Endothelial cell of umbilical vein (primary cell): ENCODE measurements at regions not wholly inside any gene's neighbourhood (a gene's known extent, or its start where the extent isn't known, plus 50 kb on each side); places are given as distances from the start of the nearest gene placed in this dataset.

ENCODE experiments used
- BruUV-seq: library from RNA; stranded (reverse); fragments of 400-500 nt; replicated peaks from 2 replicates; lab custom pipeline; 2021; lab: Mats Ljungman, UMichigan
- CTCF ChIA-PET: fragments of 300-600, 350-600 bp; sonication (Branson Sonifier 250); formaldehyde crosslinking; loops from one replicate; lab custom pipeline; 2021; ENCODE audit warnings: antibody characterized with exemption, inconsistent platforms; lab: Charles Lee
- POLR2A ChIA-PET: fragments of 300-600, 350-600 bp; sonication (Branson Sonifier 250); formaldehyde crosslinking; loops from one replicate; lab custom pipeline; 2021; ENCODE audit warnings: antibody characterized with exemption, inconsistent platforms; lab: Charles Lee
- DNase-seq: peaks from one replicate; pipeline ENCODE4 v3.0.0-alpha.2; 2011; ENCODE audit warnings: low read depth, low spot score
- FAIRE-seq: peaks from 2 replicates; lab custom pipeline; 2011; peaks lifted over from hg19 to GRCh38; lab: Jason Lieb, UNC
- H2AFZ ChIP-seq: 2 replicates; pipeline ENCODE4 v1.6.0; 2012; ENCODE audit warnings: low read depth, low read length, control low read depth, inconsistent platforms
- H3K27ac ChIP-seq: 2 replicates; pipeline ENCODE4 v1.5.1; 2011; ENCODE audit warnings: low read depth, mild to moderate bottlenecking, control low read depth, low read length, moderate library complexity; ENCODE audit not compliant: insufficient read depth
- H3K27me3 ChIP-seq, 2 experiments: 2 replicates each; pipeline versions ENCODE4 v1.6.0 to v1.6.1; 2011; ENCODE audit warnings: low read length in 2 of 2, mixed read lengths in 1 of 2; ENCODE audit not compliant: control insufficient read depth in 2 of 2, insufficient read depth in 2 of 2
- H3K36me3 ChIP-seq, 2 experiments: 2 replicates in 1 of 2; 3 replicates in 1 of 2; pipeline ENCODE4 v1.5.1; 2011; ENCODE audit warnings: low read length in 2 of 2, mild to moderate bottlenecking in 1 of 2, moderate library complexity in 1 of 2; ENCODE audit not compliant: control insufficient read depth in 2 of 2, insufficient read depth in 2 of 2; ENCODE audit errors: extremely low read depth in 1 of 2
- H3K4me1 ChIP-seq: 3 replicates; pipeline ENCODE4 v1.5.1; 2011; ENCODE audit warnings: mild to moderate bottlenecking, low read length; ENCODE audit not compliant: control insufficient read depth, insufficient read depth; ENCODE audit errors: extremely low read depth
- H3K4me2 ChIP-seq: 2 replicates; pipeline ENCODE4 v1.6.1; 2011; ENCODE audit warnings: low read length, control low read depth, mixed read lengths; ENCODE audit not compliant: insufficient read depth
- H3K4me3 ChIP-seq, 3 experiments: fragments of 200-600 bp in 1 of 3; sonication (generic), shearing (Covaris generic) in 1 of 3; replicated peaks in 1 of 3; 2 replicates each; pipeline ENCODE4 v1.5.1; 2011 to 2016; ENCODE audit warnings: control low read depth in 3 of 3, low read length in 3 of 3, mild to moderate bottlenecking in 2 of 3, inconsistent platforms in 1 of 3, low read depth in 1 of 3, moderate library complexity in 1 of 3; ENCODE audit not compliant: insufficient read depth in 1 of 3
- H3K79me2 ChIP-seq: 2 replicates; pipeline ENCODE4 v1.6.0; 2012; ENCODE audit warnings: low read length, inconsistent platforms; ENCODE audit not compliant: control insufficient read depth, insufficient read depth
- H3K9ac ChIP-seq: replicated peaks from 2 replicates; pipeline ENCODE3; 2011; ENCODE audit warnings: low read length, control low read depth; ENCODE audit not compliant: insufficient read depth; ENCODE audit errors: extremely low read depth
- H3K9me1 ChIP-seq: replicated peaks from 3 replicates; pipeline ENCODE4 v1.6.0; 2011; ENCODE audit warnings: mild to moderate bottlenecking, low read length; ENCODE audit not compliant: control insufficient read depth, insufficient read depth; ENCODE audit errors: extremely low read depth
- H3K9me3 ChIP-seq: replicated peaks from 2 replicates; pipeline ENCODE4 v1.5.1; 2012; ENCODE audit warnings: low read length, inconsistent platforms; ENCODE audit not compliant: control insufficient read depth, insufficient read depth
- H4K20me1 ChIP-seq: replicated peaks from 2 replicates; pipeline ENCODE3; 2011; ENCODE audit warnings: mild to moderate bottlenecking, low read length; ENCODE audit not compliant: control insufficient read depth, insufficient read depth; ENCODE audit errors: extremely low read depth
- FOS ChIP-seq: IDR thresholded peaks from 2 replicates; pipeline ENCODE4 v1.6.1; 2011; ENCODE audit warnings: mild to moderate bottlenecking, low read length, moderate library complexity, borderline replicate concordance; ENCODE audit not compliant: insufficient read depth
- GATA2 ChIP-seq: IDR thresholded peaks from 2 replicates; pipeline ENCODE4 v1.7.0; 2011; ENCODE audit warnings: low read depth, mild to moderate bottlenecking, moderate library complexity, mixed read lengths, low read length; ENCODE audit not compliant: insufficient read length, insufficient read depth
- JUN ChIP-seq: IDR thresholded peaks from 2 replicates; pipeline ENCODE4 v1.6.1; 2011; ENCODE audit warnings: borderline replicate concordance, low read depth; ENCODE audit not compliant: insufficient read length, insufficient read depth
- MYC ChIP-seq: IDR thresholded peaks from one replicate; pipeline ENCODE4 v1.6.1; 2011; ENCODE audit warnings: mild to moderate bottlenecking, low read depth, low read length
- POLR2A ChIP-seq: IDR thresholded peaks from 2 replicates; pipeline ENCODE4 v1.6.1; 2012; ENCODE audit warnings: low read depth, mild to moderate bottlenecking, control low read depth, low read length
- POLR2AphosphoS5 ChIP-seq: IDR thresholded peaks from 2 replicates; pipeline ENCODE4 v1.6.1; 2012; ENCODE audit warnings: low read depth, mild to moderate bottlenecking, control low read depth, low read length, moderate library complexity; ENCODE audit not compliant: insufficient read depth
- dilution Hi-C: fragments of 300-500 bp; cut with MboI; formaldehyde crosslinking; loops from one replicate; pipeline ENCODE4 v1.15.0; 2019; ENCODE audit warnings: low sequenced_read_pairs; ENCODE audit not compliant: extremely low pct_ligation_motif_present
- intact Hi-C: fragments of 100-400 bp; cut with micrococcal nuclease; formaldehyde crosslinking; loops from one replicate; pipeline ENCODE4 v1.10.0; 2022
- TF ChIP-seq, protein P1 (sequence below), 2 donors: IDR thresholded peaks; 1 replicate in 1 of 2; 2 replicates in 1 of 2; pipeline ENCODE4 v1.5.1; 2011; ENCODE audit warnings: low read length in 2 of 2, mild to moderate bottlenecking in 2 of 2, moderate library complexity in 2 of 2, control low read depth in 1 of 2, inconsistent platforms in 1 of 2, low read depth in 1 of 2; ENCODE audit not compliant: insufficient read depth in 1 of 2; ENCODE audit errors: extremely low read depth in 1 of 2
- TF ChIP-seq, protein P2 (sequence below): IDR thresholded peaks from 2 replicates; pipeline ENCODE4 v1.6.1; 2011; ENCODE audit not compliant: insufficient read depth, insufficient read length

DNA sequence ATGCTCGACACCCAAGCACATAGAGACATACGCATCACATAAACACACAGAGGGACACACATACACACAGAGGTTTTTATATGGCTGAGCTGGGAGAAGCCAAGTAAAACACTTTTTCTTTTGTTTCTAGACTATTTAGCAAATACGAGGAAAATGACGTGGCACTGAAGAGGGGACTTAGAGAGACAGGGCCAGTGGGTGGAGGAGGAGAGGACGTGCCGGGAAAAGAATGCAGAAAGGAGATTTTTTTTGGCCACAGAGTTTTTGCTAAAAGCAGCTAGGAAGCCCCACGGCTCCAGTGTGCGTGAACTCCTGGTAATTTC is 168.5 kb upstream of the KLF7 start:
- FAIRE-seq (no peak), DNase-seq (no peak)
- ChIA-PET CTCF (interaction anchor here (0.9 to 1.8 kb wide), 9 partner anchors 19 to 534 kb away, joined by 3 to 9 read pairs (median 4); partner anchors contain the start of gene KLF7), POLR2A (interaction anchor here (1.6 kb wide), 1 partner anchor 169 kb away, joined by 18 read pairs; the partner anchor contains the start of gene KLF7)
- no peaks in the 10 kb centered on the region for H3K9me1 ChIP-seq
- peak overlapping the region; percentile 9 for H2AFZ ChIP-seq
- peak overlapping the region; percentile 83 for H3K4me2 ChIP-seq
- TF ChIP-seq FOS (no peak), POLR2A (peak; percentile 8), JUN (no peak), GATA2 (no peak), POLR2AphosphoS5 (no peak), MYC (no peak)
- TF ChIP-seq, protein P1, sequence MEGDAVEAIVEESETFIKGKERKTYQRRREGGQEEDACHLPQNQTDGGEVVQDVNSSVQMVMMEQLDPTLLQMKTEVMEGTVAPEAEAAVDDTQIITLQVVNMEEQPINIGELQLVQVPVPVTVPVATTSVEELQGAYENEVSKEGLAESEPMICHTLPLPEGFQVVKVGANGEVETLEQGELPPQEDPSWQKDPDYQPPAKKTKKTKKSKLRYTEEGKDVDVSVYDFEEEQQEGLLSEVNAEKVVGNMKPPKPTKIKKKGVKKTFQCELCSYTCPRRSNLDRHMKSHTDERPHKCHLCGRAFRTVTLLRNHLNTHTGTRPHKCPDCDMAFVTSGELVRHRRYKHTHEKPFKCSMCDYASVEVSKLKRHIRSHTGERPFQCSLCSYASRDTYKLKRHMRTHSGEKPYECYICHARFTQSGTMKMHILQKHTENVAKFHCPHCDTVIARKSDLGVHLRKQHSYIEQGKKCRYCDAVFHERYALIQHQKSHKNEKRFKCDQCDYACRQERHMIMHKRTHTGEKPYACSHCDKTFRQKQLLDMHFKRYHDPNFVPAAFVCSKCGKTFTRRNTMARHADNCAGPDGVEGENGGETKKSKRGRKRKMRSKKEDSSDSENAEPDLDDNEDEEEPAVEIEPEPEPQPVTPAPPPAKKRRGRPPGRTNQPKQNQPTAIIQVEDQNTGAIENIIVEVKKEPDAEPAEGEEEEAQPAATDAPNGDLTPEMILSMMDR (IDR thresholded peaks at IDR 0.05; ENCODE audit: extremely low read depth in 1 of 2, insufficient read depth in 1 of 2, low read depth in 1 of 2, low read length in 2 of 2), result no peak
- TF ChIP-seq, protein P2, sequence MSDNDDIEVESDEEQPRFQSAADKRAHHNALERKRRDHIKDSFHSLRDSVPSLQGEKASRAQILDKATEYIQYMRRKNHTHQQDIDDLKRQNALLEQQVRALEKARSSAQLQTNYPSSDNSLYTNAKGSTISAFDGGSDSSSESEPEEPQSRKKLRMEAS, result no peak
- no peaks in the 10 kb centered on the region for H3K9me3 ChIP-seq
- peak overlapping the region; percentile 95 for H3K9ac ChIP-seq
- H3K4me3 ChIP-seq, result peak overlapping the region in 2 of 3 experiments; percentile 4 to 60
- H3K79me2 ChIP-seq, result no peaks in the 10 kb centered on the region
- H4K20me1 ChIP-seq, result no peaks in the 10 kb centered on the region
- dilution Hi-C loops, result no loop called here
- intact Hi-C loops, result loop anchor here (1.0 to 5.0 kb wide), 10 partner anchors 23 to 533 kb away; no protein-coding TSS in a partner anchor
- peak overlapping the region; percentile 99 for H3K27ac ChIP-seq
- peaks cover 53% of the 10 kb centered on the region for H3K4me1 ChIP-seq
- BruUV-seq, result TSS peak; percentile 85
- H3K27me3 ChIP-seq, result no peaks in the 10 kb centered on the region
- no peaks in the 10 kb centered on the region for H3K36me3 ChIP-seq
